Smooth muscle cell (in vitro differentiated cells): ENCODE measurements at regions not wholly inside any gene's neighbourhood (a gene's known extent, or its start where the extent isn't known, plus 50 kb on each side); places are given as distances from the start of the nearest gene placed in this dataset.
"Not testable (repeated sequence)": the region's sequence is repeated elsewhere in the genome, so short reads cannot be mapped to it uniquely, and the experiment has no call there.

ENCODE experiments used
- DNase-seq: peaks from one replicate; lab custom pipeline; 2025; ENCODE audit not compliant: unreplicated experiment; lab: John Stamatoyannopoulos, UW
- H2AFZ ChIP-seq: fragments of 200-600 bp; sonication (generic); 2 replicates; pipeline ENCODE4 v1.6.0; 2016; ENCODE audit warnings: antibody characterized with exemption, low read depth, mild to moderate bottlenecking
- H3F3A ChIP-seq: fragments of 200-600 bp; sonication (generic); 2 replicates; pipeline ENCODE4 v1.6.0; 2017; ENCODE audit warnings: antibody characterized with exemption, low read depth
- H3K27ac ChIP-seq: fragments of 200-600 bp; sonication (generic); 2 replicates; pipeline ENCODE4 v1.5.1; 2016; ENCODE audit warnings: low read depth, mild to moderate bottlenecking
- H3K27me3 ChIP-seq: fragments of 200-600 bp; sonication (generic); 2 replicates; pipeline ENCODE4 v1.6.1; 2016; ENCODE audit warnings: low read depth, mild to moderate bottlenecking
- H3K36me3 ChIP-seq: fragments of 200-600 bp; sonication (generic); 2 replicates; pipeline ENCODE4 v1.5.1; 2016; ENCODE audit warnings: low read depth
- H3K4me1 ChIP-seq: fragments of 200-600 bp; sonication (generic); 2 replicates; pipeline ENCODE4 v1.5.1; 2016; ENCODE audit warnings: low read depth
- H3K4me2 ChIP-seq: fragments of 200-600 bp; sonication (generic); 2 replicates; pipeline ENCODE4 v1.6.0; 2016; ENCODE audit warnings: mild to moderate bottlenecking
- H3K4me3 ChIP-seq: fragments of 200-600 bp; sonication (generic); 2 replicates; pipeline ENCODE4 v1.5.1; 2016; ENCODE audit warnings: mild to moderate bottlenecking
- H3K79me2 ChIP-seq: fragments of 200-600 bp; sonication (generic); 2 replicates; pipeline ENCODE4 v1.6.0; 2016; ENCODE audit warnings: low read depth, mild to moderate bottlenecking
- H3K9ac ChIP-seq: fragments of 200-600 bp; sonication (generic); 2 replicates; pipeline ENCODE4 v1.6.0; 2016; ENCODE audit warnings: low read depth
- H3K9me3 ChIP-seq: fragments of 200-600 bp; sonication (generic); replicated peaks from 2 replicates; pipeline ENCODE4 v1.5.1; 2016; ENCODE audit warnings: low read depth
- H4K20me1 ChIP-seq: fragments of 200-600 bp; sonication (generic); 2 replicates; pipeline ENCODE4 v1.6.0; 2016; ENCODE audit warnings: low read depth
- WGBS: methylation state at CpG from one replicate; pipeline ENCODE4 v1.1.7; 2016; ENCODE audit warnings: low lambda C conversion rate; 5-methylcytosine and 5-hydroxymethylcytosine counted together
- TF ChIP-seq, protein P1 (sequence below): fragments of 200-600 bp; sonication (generic); IDR thresholded peaks from 2 replicates; pipeline ENCODE4 v1.5.1; 2017; ENCODE audit warnings: borderline replicate concordance, mild to moderate bottlenecking, antibody characterized with exemption; ENCODE audit not compliant: insufficient read depth, poor library complexity, severe bottlenecking

DNA sequence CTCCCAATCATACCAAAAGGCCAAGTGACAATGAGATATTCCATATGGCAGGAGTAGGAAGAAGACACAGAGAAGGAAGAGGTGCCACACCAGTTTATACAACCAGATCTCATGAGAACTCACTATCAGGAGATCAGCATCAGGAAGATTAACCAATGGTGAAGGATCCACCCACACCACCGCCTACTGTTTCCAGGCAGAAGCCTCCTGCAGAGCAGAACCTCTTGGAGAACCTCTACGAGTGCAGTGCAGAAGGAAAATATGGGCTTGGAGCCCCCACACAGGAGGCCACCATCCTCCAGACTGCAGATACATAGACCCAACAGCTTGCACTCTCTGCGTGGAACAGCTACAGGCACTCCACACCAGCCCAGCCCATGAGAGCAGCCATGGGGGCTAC lies 264.4 kb downstream of the POTED start:
- not testable (repeated sequence) for H3K79me2 ChIP-seq, H3K27ac ChIP-seq, H3K4me2 ChIP-seq, H3F3A ChIP-seq, H3K9ac ChIP-seq, H3K4me1 ChIP-seq, H3K4me3 ChIP-seq, H3K36me3 ChIP-seq, H4K20me1 ChIP-seq, DNase-seq, H2AFZ ChIP-seq, H3K27me3 ChIP-seq
- peaks cover 30% of the 10 kb centered on the region for H3K9me3 ChIP-seq
- WGBS, result 65% methylated on average over 3 of the region's 3 CpGs

DNA sequence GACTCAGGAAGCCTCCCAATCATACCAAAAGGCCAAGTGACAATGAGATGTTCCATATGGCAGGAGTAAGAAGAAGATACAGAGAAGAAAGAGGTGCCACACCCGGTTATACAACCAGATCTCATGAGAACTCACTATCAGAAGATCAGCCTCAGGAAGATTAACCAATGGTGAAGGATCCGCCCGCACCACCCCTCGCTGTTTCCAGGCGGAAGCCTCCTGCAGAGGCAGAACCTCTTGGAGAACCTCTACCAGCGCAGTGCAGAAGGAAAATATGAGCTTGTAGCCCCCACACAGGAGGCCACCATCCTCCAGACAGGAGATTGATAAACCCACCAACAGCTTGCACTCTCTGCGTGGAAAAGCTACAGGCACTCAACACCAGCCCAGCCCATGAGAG lies 245.1 kb downstream of the POTED start:
- DNase-seq, result no peak
- TF ChIP-seq, protein P1, sequence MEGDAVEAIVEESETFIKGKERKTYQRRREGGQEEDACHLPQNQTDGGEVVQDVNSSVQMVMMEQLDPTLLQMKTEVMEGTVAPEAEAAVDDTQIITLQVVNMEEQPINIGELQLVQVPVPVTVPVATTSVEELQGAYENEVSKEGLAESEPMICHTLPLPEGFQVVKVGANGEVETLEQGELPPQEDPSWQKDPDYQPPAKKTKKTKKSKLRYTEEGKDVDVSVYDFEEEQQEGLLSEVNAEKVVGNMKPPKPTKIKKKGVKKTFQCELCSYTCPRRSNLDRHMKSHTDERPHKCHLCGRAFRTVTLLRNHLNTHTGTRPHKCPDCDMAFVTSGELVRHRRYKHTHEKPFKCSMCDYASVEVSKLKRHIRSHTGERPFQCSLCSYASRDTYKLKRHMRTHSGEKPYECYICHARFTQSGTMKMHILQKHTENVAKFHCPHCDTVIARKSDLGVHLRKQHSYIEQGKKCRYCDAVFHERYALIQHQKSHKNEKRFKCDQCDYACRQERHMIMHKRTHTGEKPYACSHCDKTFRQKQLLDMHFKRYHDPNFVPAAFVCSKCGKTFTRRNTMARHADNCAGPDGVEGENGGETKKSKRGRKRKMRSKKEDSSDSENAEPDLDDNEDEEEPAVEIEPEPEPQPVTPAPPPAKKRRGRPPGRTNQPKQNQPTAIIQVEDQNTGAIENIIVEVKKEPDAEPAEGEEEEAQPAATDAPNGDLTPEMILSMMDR, result no peak
- no peak overlapping the region for H3K27ac ChIP-seq
- H3K36me3 ChIP-seq, result no peaks in the 10 kb centered on the region
- H3F3A ChIP-seq, result no peaks in the 10 kb centered on the region
- no peaks in the 10 kb centered on the region for H3K27me3 ChIP-seq
- H3K4me1 ChIP-seq, result no peaks in the 10 kb centered on the region
- 73% methylated on average over 7 of the region's 7 CpGs for WGBS
- no peak overlapping the region for H2AFZ ChIP-seq
- H3K4me3 ChIP-seq, result no peak overlapping the region
- no peak overlapping the region for H3K4me2 ChIP-seq
- H3K79me2 ChIP-seq, result no peaks in the 10 kb centered on the region
- no peaks in the 10 kb centered on the region for H3K9me3 ChIP-seq
- H3K9ac ChIP-seq, result no peak overlapping the region
- no peaks in the 10 kb centered on the region for H4K20me1 ChIP-seq

DNA sequence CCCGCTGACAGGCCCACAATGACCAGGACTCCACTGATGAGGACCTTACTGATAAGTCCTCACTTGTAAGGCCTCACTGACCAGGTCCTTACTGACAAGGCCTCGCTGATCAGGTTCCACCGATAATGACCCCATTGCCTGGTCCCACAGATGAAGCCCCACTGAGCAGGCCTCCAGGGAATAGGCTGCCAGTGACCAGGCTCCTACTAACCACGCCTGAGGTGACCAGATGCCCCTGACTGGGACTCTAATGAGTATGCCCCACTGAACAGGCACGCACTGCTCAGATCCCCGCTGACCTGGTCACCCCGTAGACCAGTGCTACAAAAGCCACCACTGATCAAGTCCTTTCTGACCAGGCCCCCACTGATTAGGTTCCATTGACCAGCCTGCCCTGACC lies 241.2 kb downstream of the POTED start:
- not testable (repeated sequence) for H4K20me1 ChIP-seq, H3K36me3 ChIP-seq, DNase-seq, H3K4me2 ChIP-seq, H3K4me3 ChIP-seq, H3F3A ChIP-seq, H3K9me3 ChIP-seq, H3K27me3 ChIP-seq, H2AFZ ChIP-seq, H3K9ac ChIP-seq, H3K79me2 ChIP-seq, H3K4me1 ChIP-seq, H3K27ac ChIP-seq
- 55% methylated on average over 6 of the region's 7 CpGs for WGBS

DNA sequence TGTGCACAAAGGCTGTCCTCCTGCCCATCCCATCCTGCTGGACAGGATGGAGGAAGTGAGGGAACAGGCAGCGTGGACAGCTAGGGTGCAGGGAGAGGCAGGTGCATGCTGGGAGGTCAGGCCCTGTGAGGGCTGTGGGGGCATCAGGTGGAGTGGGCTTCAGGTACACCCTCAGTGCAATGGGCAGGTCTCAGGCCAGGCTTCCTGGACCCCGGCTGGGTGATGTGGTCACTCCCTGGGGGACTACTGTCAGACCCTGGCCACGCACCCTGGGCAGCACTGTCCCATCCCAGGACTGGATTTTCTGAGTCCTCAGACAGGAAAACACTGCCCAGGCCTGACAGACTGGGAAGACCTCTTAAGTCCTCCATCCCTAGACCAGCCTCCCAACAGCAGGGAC lies 239.9 kb downstream of the POTED start:
- not testable (repeated sequence) for H3K4me1 ChIP-seq, H3K27me3 ChIP-seq, H3K9ac ChIP-seq, H4K20me1 ChIP-seq, H3K36me3 ChIP-seq, H3K4me2 ChIP-seq, H2AFZ ChIP-seq, H3K9me3 ChIP-seq, H3K4me3 ChIP-seq, H3K79me2 ChIP-seq, H3F3A ChIP-seq, DNase-seq, H3K27ac ChIP-seq
- 60% methylated on average over 3 of the region's 3 CpGs for WGBS

DNA sequence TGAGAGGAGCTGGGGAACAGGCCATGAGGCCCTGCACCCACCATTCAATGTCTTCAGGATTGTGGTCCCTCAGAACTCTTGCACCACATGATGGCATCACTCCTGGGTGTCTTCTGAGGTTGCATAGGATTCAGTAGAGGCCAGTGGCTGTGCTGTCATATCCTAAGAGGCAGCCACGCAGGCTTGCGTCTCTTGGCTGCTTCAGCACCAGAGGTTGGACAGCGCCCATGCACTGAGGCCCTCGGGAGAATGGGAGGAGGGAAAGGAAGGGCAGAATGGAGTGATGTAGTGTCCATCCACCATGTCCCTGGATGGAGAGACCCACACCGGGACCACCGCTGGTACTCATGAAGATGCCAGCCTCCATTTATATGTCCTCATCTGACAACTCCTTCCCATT lies 237.1 kb downstream of the POTED start:
- not testable (repeated sequence) for H3K79me2 ChIP-seq, H3F3A ChIP-seq, H3K4me1 ChIP-seq, H4K20me1 ChIP-seq, H3K4me2 ChIP-seq, H2AFZ ChIP-seq, DNase-seq, H3K36me3 ChIP-seq, H3K9ac ChIP-seq, H3K4me3 ChIP-seq, H3K27ac ChIP-seq, H3K27me3 ChIP-seq, H3K9me3 ChIP-seq
- 81% methylated on average over 6 of the region's 6 CpGs for WGBS

DNA sequence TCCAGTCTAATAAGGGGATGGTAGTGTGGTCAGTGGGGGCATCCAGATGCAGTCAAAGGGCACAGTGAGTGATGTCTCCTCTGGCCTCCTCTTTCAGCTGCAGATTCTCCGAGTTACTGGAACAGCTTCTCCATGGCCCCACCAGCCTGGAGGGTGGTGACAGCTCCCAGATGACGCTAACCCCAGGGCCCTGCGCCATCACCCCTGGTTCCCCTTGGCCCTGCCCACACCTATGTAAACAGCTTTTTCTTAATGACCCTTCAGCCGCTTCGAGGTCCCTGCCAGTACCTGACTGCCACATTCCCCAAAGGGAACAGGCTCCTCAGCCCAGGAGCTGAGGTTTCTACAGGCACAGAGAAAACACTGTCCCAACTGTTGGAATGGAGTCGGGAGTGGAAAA lies 235.0 kb downstream of the POTED start:
- H3K4me3 ChIP-seq, H3F3A ChIP-seq, H3K36me3 ChIP-seq, DNase-seq, H3K9me3 ChIP-seq, H3K4me1 ChIP-seq, H3K79me2 ChIP-seq, H3K9ac ChIP-seq, H3K4me2 ChIP-seq, H2AFZ ChIP-seq, H3K27me3 ChIP-seq, H3K27ac ChIP-seq, H4K20me1 ChIP-seq: not testable (repeated sequence)
- WGBS, result 66% methylated on average over 6 of the region's 6 CpGs

DNA sequence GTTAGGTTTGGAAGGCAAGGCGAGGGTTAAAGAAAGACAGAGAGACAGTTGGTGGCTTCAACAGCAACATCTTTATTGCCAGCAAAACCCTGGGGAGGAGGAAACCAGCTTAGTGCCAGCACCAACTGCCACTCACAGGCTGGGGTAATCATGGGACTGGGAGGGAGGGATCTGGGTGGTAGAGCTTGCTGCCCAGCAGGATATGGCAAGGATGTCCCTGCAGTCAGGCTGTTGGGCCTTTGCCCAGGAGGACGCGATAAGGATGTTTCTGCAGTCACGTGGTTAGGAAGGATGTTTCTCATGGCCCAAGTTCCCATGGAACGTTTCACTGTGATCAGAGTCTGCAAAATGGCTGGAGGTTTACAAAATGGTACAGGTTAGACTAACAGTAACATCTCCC lies 233.5 kb downstream of the POTED start:
- not testable (repeated sequence) for H3K4me3 ChIP-seq

DNA sequence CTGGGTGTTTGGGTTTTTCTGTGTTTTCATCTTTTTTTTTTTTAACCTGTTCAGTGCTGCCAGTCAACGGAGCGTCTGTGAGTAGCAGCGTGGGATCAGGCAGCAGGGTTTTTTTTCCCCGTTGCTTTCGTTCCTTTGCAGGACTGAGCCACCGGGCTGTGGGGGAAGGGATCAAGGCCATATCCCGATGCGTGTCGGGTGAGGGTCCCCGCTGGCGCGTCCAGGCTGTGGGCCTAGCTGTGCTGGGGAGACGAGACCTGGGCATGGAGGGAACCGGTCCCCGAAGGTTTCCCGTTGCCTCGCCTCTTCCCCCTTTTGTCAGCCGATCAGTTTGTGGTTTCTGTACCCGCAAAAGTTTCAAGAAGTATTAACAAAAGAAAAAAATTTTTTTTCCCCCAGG lies 218.1 kb downstream of the POTED start:
- H3K27me3 ChIP-seq, H3K9me3 ChIP-seq, H3K9ac ChIP-seq, H2AFZ ChIP-seq, H3K36me3 ChIP-seq, H3K79me2 ChIP-seq, H3F3A ChIP-seq, H3K4me3 ChIP-seq, H3K4me1 ChIP-seq, H3K27ac ChIP-seq, DNase-seq, H4K20me1 ChIP-seq, H3K4me2 ChIP-seq: not testable (repeated sequence)
- WGBS, result 92% methylated on average over 19 of the region's 19 CpGs

More for the DNA sequence above, 233.5 kb downstream of the POTED start:
- not testable (repeated sequence) for DNase-seq, H3K4me1 ChIP-seq, H3K79me2 ChIP-seq, H3K4me2 ChIP-seq, H4K20me1 ChIP-seq, H2AFZ ChIP-seq, H3K36me3 ChIP-seq, H3K9ac ChIP-seq, H3K27ac ChIP-seq, H3K9me3 ChIP-seq, H3K27me3 ChIP-seq, H3F3A ChIP-seq
- WGBS, result 51% methylated on average over 5 of the region's 5 CpGs
